Left forelimb (tissue), 1 donor: ENCODE measurements at regions not wholly inside any gene's neighbourhood (a gene's known extent, or its start where the extent isn't known, plus 50 kb on each side); places are given as distances from the start of the nearest gene placed in this dataset.

ENCODE experiments used
- DNase-seq: peaks from one replicate; pipeline ENCODE4 v3.0.0-alpha.2; 2018; ENCODE audit warnings: low spot score

GRCh38 chr6:145383428-145383827 lies 351.9 kb downstream of the EPM2A start:
- DNase-seq, result no peak

GRCh38 chr6:145384503-145384902 lies 350.8 kb downstream of the EPM2A start:
- no peak for DNase-seq

- DNase-seq, result no peak
These were observed 338.8 kb downstream of the EPM2A start for GRCh38 chr6:145396499-145396898.

- DNase-seq, result no peak
These were observed 334.8 kb downstream of the EPM2A start for GRCh38 chr6:145400508-145400907.

GRCh38 chr6:145405006-145405551 lies 330.2 kb downstream of the EPM2A start:
- no peak for DNase-seq

- no peak for DNase-seq
These were observed 328.5 kb downstream of the EPM2A start for GRCh38 chr6:145406783-145407182.

- no peak for DNase-seq
These were observed 319.7 kb downstream of the EPM2A start for GRCh38 chr6:145415616-145416015.

- DNase-seq, result no peak
These were observed 314.7 kb downstream of the EPM2A start for GRCh38 chr6:145420599-145420998.

- DNase-seq, result no peak
These were observed 311.4 kb downstream of the EPM2A start for GRCh38 chr6:145423936-145424335.

- no peak for DNase-seq
These were observed 308.1 kb downstream of the EPM2A start for GRCh38 chr6:145427232-145427631.

GRCh38 chr6:145428706-145429105 lies 306.6 kb downstream of the EPM2A start:
- DNase-seq, result no peak

GRCh38 chr6:145442110-145442509 lies 293.2 kb downstream of the EPM2A start:
- DNase-seq, result no peak

GRCh38 chr6:145445674-145446073 lies 289.6 kb downstream of the EPM2A start:
- no peak for DNase-seq

- no peak for DNase-seq
These were observed 284.3 kb downstream of the EPM2A start for GRCh38 chr6:145451029-145451428.

- DNase-seq, result no peak
These were observed 281.9 kb downstream of the EPM2A start for GRCh38 chr6:145453376-145453775.

- DNase-seq, result no peak
These were observed 281.3 kb downstream of the EPM2A start for GRCh38 chr6:145454006-145454405.

- DNase-seq, result no peak
These were observed 277.8 kb downstream of the EPM2A start for GRCh38 chr6:145457556-145457955.

- no peak for DNase-seq
These were observed 266.8 kb downstream of the EPM2A start for GRCh38 chr6:145468534-145468933.

- no peak for DNase-seq
These were observed 266.3 kb downstream of the EPM2A start for GRCh38 chr6:145469021-145469420.

GRCh38 chr6:145475794-145476396 lies 259.4 kb downstream of the EPM2A start:
- DNase-seq, result no peak

GRCh38 chr6:145480024-145480423 lies 255.3 kb downstream of the EPM2A start:
- DNase-seq, result no peak

- no peak for DNase-seq
These were observed 251.9 kb downstream of the EPM2A start for GRCh38 chr6:145483191-145483996.

- DNase-seq, result no peak
These were observed 250.0 kb downstream of the EPM2A start for GRCh38 chr6:145485288-145485687.
